ENCODE measurements at regions not wholly inside any gene's neighbourhood (a gene's known extent, or its start where the extent isn't known, plus 50 kb on each side); places are given as distances from the start of the nearest gene placed in this dataset.

- Mint-ChIP-seq H3K9me3 (ENCODE audit: low read depth) (no peaks in the 10 kb centered on the region), H3K27ac (ENCODE audit: unreplicated experiment) (no peak overlapping the region), H3K27me3 (ENCODE audit: low read depth) (peaks cover 2% of the 10 kb centered on the region), H3K4me1 (ENCODE audit: low read depth) (no peaks in the 10 kb centered on the region), H3K4me3 (ENCODE audit: unreplicated experiment) (no peak overlapping the region), H3K36me3 (ENCODE audit: low read depth) (no peaks in the 10 kb centered on the region)
- TF ChIP-seq, protein P1, sequence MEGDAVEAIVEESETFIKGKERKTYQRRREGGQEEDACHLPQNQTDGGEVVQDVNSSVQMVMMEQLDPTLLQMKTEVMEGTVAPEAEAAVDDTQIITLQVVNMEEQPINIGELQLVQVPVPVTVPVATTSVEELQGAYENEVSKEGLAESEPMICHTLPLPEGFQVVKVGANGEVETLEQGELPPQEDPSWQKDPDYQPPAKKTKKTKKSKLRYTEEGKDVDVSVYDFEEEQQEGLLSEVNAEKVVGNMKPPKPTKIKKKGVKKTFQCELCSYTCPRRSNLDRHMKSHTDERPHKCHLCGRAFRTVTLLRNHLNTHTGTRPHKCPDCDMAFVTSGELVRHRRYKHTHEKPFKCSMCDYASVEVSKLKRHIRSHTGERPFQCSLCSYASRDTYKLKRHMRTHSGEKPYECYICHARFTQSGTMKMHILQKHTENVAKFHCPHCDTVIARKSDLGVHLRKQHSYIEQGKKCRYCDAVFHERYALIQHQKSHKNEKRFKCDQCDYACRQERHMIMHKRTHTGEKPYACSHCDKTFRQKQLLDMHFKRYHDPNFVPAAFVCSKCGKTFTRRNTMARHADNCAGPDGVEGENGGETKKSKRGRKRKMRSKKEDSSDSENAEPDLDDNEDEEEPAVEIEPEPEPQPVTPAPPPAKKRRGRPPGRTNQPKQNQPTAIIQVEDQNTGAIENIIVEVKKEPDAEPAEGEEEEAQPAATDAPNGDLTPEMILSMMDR (IDR thresholded peaks at IDR 0.05) = no peak
- no peak for DNase-seq (ENCODE audit: low spot score)
These were observed 2118.8 kb upstream of the WWC1 start for GRCh38 chr5:166172597-166172996.

GRCh38 chr5:166178411-166179080 is 2112.9 kb upstream of the WWC1 start:
- Mint-ChIP-seq H3K4me1 (ENCODE audit: low read depth) (no peaks in the 10 kb centered on the region), H3K36me3 (ENCODE audit: low read depth) (no peaks in the 10 kb centered on the region), H3K4me3 (ENCODE audit: unreplicated experiment) (no peak overlapping the region), H3K27me3 (ENCODE audit: low read depth) (peaks cover 2% of the 10 kb centered on the region), H3K27ac (ENCODE audit: unreplicated experiment) (no peak overlapping the region), H3K9me3 (ENCODE audit: low read depth) (peaks cover 4% of the 10 kb centered on the region)
- DNase-seq (ENCODE audit: low spot score) = no peak
- TF ChIP-seq, protein P1 (IDR thresholded peaks at IDR 0.05) = no peak

DNA sequence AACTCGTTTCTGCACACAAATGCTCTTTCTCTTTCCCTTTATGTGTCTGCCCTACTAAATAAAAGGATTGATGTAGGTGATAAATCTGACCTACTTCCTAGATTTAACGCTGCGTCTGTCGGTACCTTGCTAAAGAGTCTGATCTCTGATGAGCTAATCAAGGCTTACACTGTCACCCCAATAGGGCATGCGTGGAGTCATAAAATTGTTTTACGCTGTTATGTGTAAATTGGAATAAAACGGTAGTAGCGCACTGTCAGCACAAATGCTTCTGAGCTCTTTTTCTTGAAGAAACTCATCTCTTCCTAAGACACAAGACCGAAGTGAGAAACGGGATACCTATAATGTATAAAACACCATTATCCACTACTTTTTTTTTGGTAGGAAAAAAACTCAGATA is 2106.3 kb upstream of the WWC1 start:
- no peaks in the 10 kb centered on the region for H3K4me1 Mint-ChIP-seq (ENCODE audit: low read depth)
- H3K4me3 Mint-ChIP-seq (ENCODE audit: unreplicated experiment) = no peak overlapping the region
- TF ChIP-seq, protein P1 (IDR thresholded peaks at IDR 0.05) = no peak
- DNase-seq (ENCODE audit: low spot score) = no peak
- H3K27me3 Mint-ChIP-seq (ENCODE audit: low read depth) = no peaks in the 10 kb centered on the region
- H3K27ac Mint-ChIP-seq (ENCODE audit: unreplicated experiment) = no peak overlapping the region
- no peaks in the 10 kb centered on the region for H3K36me3 Mint-ChIP-seq (ENCODE audit: low read depth)
- H3K9me3 Mint-ChIP-seq (ENCODE audit: low read depth) = peaks cover 7% of the 10 kb centered on the region

DNA sequence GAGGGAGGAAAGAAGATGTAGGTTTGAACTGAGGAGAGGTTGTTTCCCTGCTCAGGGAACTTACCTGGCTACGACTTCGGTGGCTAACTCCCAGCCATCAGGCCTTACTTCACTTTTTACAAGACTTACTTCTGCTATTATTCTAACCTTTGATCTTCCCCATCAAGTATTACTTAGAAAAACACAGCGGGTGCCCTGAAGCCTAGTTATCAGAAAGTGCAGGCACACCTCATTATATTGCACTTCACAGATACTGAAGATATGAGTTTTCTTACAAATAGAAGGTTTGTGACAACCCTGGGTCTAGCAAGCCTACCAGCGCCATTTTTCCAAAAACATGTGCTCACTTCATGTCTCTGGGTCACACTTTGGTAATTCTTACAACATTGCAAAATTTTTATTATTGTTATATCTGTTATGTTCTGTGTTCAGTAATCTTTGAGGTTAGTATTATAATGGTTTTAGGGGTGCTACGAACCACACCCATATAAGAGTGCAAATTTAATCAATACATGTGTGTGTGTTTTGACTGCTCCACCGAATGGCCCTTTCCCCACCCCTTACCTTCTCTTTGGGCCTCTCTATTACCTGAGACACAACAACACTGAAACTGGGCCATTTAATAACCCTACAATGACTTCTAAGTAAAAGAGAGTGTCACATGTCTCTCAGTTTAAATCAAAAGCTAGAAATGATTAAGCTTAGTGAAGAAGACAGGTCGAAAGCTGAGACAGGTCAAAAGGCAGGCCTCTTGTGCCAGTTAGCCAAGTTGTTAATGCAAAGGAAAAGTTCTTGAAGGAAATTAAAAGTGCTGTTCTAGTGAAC is 2102.7 kb upstream of the WWC1 start:
- Mint-ChIP-seq H3K27ac (ENCODE audit: unreplicated experiment) (no peak overlapping the region), H3K4me3 (ENCODE audit: unreplicated experiment) (no peak overlapping the region), H3K4me1 (ENCODE audit: low read depth) (no peaks in the 10 kb centered on the region), H3K27me3 (ENCODE audit: low read depth) (no peaks in the 10 kb centered on the region), H3K36me3 (ENCODE audit: low read depth) (no peaks in the 10 kb centered on the region), H3K9me3 (ENCODE audit: low read depth) (peaks cover 3% of the 10 kb centered on the region)
- DNase-seq (ENCODE audit: low spot score) = no peak
- TF ChIP-seq, protein P1 (IDR thresholded peaks at IDR 0.05) = no peak

- H3K27ac Mint-ChIP-seq (ENCODE audit: unreplicated experiment) = no peak overlapping the region
- no peak overlapping the region for H3K4me3 Mint-ChIP-seq (ENCODE audit: unreplicated experiment)
- H3K27me3 Mint-ChIP-seq (ENCODE audit: low read depth) = no peaks in the 10 kb centered on the region
- DNase-seq (ENCODE audit: low spot score) = no peak
- TF ChIP-seq, protein P1 (IDR thresholded peaks at IDR 0.05) = no peak
- H3K4me1 Mint-ChIP-seq (ENCODE audit: low read depth) = no peaks in the 10 kb centered on the region
- no peaks in the 10 kb centered on the region for H3K9me3 Mint-ChIP-seq (ENCODE audit: low read depth)
- no peaks in the 10 kb centered on the region for H3K36me3 Mint-ChIP-seq (ENCODE audit: low read depth)
These were observed 2098.7 kb upstream of the WWC1 start for GRCh38 chr5:166192696-166193095.
